ENCODE measurements at regions not wholly inside any gene's neighbourhood (a gene's known extent, or its start where the extent isn't known, plus 50 kb on each side); places are given as distances from the start of the nearest gene placed in this dataset.

DNA sequence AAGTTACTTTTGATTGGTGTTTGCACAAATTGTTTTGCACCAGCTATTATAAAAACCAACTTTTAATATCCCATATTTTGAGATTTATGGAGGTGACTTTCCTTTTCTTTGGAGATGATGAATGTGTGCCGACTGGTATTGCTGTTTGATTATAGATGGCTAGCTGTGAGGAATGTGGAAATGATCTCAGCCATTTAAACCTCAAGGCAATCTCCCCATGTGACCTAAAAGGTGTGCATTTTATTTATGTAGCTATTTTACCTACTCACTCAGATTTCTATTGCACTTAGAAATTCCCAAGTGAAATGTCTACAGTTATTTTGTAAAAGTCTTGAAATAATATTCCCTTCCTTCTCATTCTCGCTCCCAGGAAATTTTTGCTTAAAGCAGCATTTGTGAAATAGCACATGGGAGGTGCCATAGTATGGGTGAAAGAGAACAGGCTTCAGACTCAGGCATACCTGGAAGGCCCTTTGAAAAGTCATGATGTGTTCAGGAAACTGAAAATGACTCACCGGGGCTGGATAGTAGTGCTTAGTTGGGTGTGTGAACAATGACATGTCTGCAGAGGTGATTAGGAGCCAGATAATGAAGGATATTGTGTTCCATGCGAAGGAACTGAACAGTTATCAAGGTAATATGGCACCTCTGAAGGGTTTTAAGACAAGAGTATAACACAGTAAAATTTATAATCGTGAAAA is 247.6 kb downstream of the CBLL2 start:
- TF ChIP-seq, protein P1, sequence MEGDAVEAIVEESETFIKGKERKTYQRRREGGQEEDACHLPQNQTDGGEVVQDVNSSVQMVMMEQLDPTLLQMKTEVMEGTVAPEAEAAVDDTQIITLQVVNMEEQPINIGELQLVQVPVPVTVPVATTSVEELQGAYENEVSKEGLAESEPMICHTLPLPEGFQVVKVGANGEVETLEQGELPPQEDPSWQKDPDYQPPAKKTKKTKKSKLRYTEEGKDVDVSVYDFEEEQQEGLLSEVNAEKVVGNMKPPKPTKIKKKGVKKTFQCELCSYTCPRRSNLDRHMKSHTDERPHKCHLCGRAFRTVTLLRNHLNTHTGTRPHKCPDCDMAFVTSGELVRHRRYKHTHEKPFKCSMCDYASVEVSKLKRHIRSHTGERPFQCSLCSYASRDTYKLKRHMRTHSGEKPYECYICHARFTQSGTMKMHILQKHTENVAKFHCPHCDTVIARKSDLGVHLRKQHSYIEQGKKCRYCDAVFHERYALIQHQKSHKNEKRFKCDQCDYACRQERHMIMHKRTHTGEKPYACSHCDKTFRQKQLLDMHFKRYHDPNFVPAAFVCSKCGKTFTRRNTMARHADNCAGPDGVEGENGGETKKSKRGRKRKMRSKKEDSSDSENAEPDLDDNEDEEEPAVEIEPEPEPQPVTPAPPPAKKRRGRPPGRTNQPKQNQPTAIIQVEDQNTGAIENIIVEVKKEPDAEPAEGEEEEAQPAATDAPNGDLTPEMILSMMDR (IDR thresholded peaks at IDR 0.05), result no peak
- TF ChIP-seq POLR2A (IDR thresholded peaks at IDR 0.05) (no peak), EP300 (IDR thresholded peaks at IDR 0.05) (no peak)

All from sigmoid colon (tissue), 4 donors.